Keratinocyte (primary cell): ENCODE measurements at regions not wholly inside any gene's neighbourhood (a gene's known extent, or its start where the extent isn't known, plus 50 kb on each side); places are given as distances from the start of the nearest gene placed in this dataset.
A peak's percentile ranks its signal among the peaks of the same experiment; 100 is the strongest.

Experiments
- DNase-seq: peaks from one replicate; pipeline ENCODE4 v3.0.0-alpha.2; 2011; ENCODE audit warnings: low read depth, missing footprints, low spot score
- FAIRE-seq: peaks from 2 replicates; lab custom pipeline; 2011; peaks lifted over from hg19 to GRCh38; lab: Jason Lieb, UNC
- H2AFZ ChIP-seq: 2 replicates; pipeline ENCODE4 v1.6.0; 2012; ENCODE audit warnings: low read length, control low read depth, inconsistent platforms; ENCODE audit not compliant: control insufficient read depth
- H3K27ac ChIP-seq: 2 replicates; pipeline ENCODE4 v1.5.1; 2011; ENCODE audit warnings: low read length; ENCODE audit not compliant: control insufficient read depth, insufficient read depth
- H3K27me3 ChIP-seq: 3 replicates; pipeline ENCODE4 v1.6.0; 2011; ENCODE audit warnings: low read length; ENCODE audit not compliant: control insufficient read depth, insufficient read depth; ENCODE audit errors: extremely low read depth
- H3K36me3 ChIP-seq, 2 experiments: 2 replicates in 1 of 2; 3 replicates in 1 of 2; pipeline ENCODE4 v1.5.1; 2011; ENCODE audit warnings: low read length in 2 of 2, mild to moderate bottlenecking in 1 of 2; ENCODE audit not compliant: control insufficient read depth in 2 of 2, insufficient read depth in 2 of 2; ENCODE audit errors: extremely low read depth in 1 of 2
- H3K4me1 ChIP-seq: 3 replicates; pipeline ENCODE4 v1.5.1; 2011; ENCODE audit warnings: low read length; ENCODE audit not compliant: control insufficient read depth, insufficient read depth; ENCODE audit errors: extremely low read depth
- H3K4me2 ChIP-seq: 3 replicates; pipeline ENCODE4 v1.6.0; 2011; ENCODE audit warnings: low read depth, low read length; ENCODE audit not compliant: control insufficient read depth, insufficient read depth; ENCODE audit errors: extremely low read depth
- H3K4me3 ChIP-seq, 3 experiments: fragments of 200-600 bp in 1 of 3; sonication (generic) in 1 of 3; 2 replicates in 2 of 3; 3 replicates in 1 of 3; pipeline ENCODE4 v1.5.1; 2011 to 2016; ENCODE audit warnings: low read length in 3 of 3, mild to moderate bottlenecking in 3 of 3, control low read depth in 2 of 3, inconsistent platforms in 1 of 3, low read depth in 1 of 3, mixed read lengths in 1 of 3, mixed run types in 1 of 3, moderate library complexity in 1 of 3; ENCODE audit not compliant: control insufficient read depth in 2 of 3, insufficient read depth in 2 of 3; ENCODE audit errors: extremely low read depth in 1 of 3
- H3K79me2 ChIP-seq: 2 replicates; pipeline ENCODE4 v1.6.0; 2012; ENCODE audit warnings: low read length; ENCODE audit not compliant: control insufficient read depth, insufficient read depth
- H3K9ac ChIP-seq: 3 replicates; pipeline ENCODE4 v1.6.0; 2011; ENCODE audit warnings: low read length; ENCODE audit not compliant: control insufficient read depth, insufficient read depth; ENCODE audit errors: extremely low read depth
- H3K9me1 ChIP-seq: 3 replicates; pipeline ENCODE4 v1.6.0; 2011; ENCODE audit warnings: low read length; ENCODE audit not compliant: control insufficient read depth, insufficient read depth; ENCODE audit errors: extremely low read depth
- H3K9me3 ChIP-seq: 2 replicates; pipeline ENCODE4 v1.5.1; 2012; ENCODE audit warnings: low read depth, low read length; ENCODE audit not compliant: control insufficient read depth
- H4K20me1 ChIP-seq: 3 replicates; pipeline ENCODE4 v1.6.0; 2011; ENCODE audit warnings: low read length; ENCODE audit not compliant: control insufficient read depth, insufficient read depth; ENCODE audit errors: extremely low read depth
- CTCF ChIP-seq, 3 experiments: IDR thresholded peaks in 1 of 3; conservative IDR thresholded peaks in 1 of 3; optimal IDR thresholded peaks in 1 of 3; 2 replicates in 2 of 3; 3 replicates in 1 of 3; pipeline versions ENCODE3 to v1.5.1; 2011; ENCODE audit warnings: low read length in 3 of 3, mild to moderate bottlenecking in 3 of 3, moderate library complexity in 2 of 3, control low read depth in 1 of 3, inconsistent platforms in 1 of 3; ENCODE audit not compliant: insufficient read depth in 2 of 3; ENCODE audit errors: extremely low read depth in 1 of 3
- EZH2 ChIP-seq: IDR thresholded peaks from one replicate; pipeline ENCODE4 v1.6.1; 2012; ENCODE audit warnings: inconsistent platforms, mild to moderate bottlenecking, low read length, moderate library complexity
- dilution Hi-C: fragments of 300-500 bp; cut with MboI; formaldehyde crosslinking; loops from one replicate; pipeline ENCODE4 v1.7.0; 2020; ENCODE audit warnings: low sequenced_read_pairs; ENCODE audit not compliant: extremely low pct_ligation_motif_present

DNA sequence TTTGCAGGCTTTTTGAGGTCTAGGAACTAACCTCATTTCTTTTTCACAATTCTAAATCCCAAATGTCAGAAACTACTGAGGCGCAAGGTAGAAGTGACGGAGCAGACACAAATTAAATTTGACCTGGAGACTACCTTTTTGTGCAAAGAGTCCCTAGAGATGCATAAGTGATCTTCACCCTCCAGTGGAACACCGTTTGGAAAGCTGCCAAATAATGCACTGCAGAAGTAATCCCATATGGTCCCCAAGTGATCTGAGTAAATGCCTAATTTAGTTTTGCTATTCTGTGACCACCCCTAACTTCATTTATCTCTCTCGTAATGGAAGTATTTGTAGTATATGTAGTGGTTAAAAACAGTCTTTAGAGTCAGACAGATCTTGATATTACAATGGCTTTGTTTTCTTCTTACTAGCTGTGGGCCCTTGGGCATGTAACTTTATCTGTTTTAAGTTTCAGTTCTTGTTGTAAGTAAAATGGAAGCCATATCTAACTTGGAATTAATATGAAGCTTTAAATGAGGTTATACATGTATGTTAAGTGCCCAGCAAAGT lies 70.4 kb upstream of the IPO9 start:
- FAIRE-seq (no peak), DNase-seq (no peak)
- Histone ChIP-seq H3K4me3 (no peak overlapping the region), H2AFZ (no peak overlapping the region), H3K9me3 (no peaks in the 10 kb centered on the region), H3K4me1 (peaks cover 48% of the 10 kb centered on the region), H3K27ac (no peak overlapping the region), H3K9me1 (peaks cover 2% of the 10 kb centered on the region), H3K36me3 (peaks cover 4 to 10% of the 10 kb centered on the region in 2 experiments), H3K79me2 (peaks cover 87% of the 10 kb centered on the region), H4K20me1 (no peaks in the 10 kb centered on the region), H3K4me2 (no peak overlapping the region), H3K9ac (no peak overlapping the region), H3K27me3 (no peaks in the 10 kb centered on the region)
- no peak for TF ChIP-seq EZH2
- TF ChIP-seq CTCF (optimal IDR thresholded peaks at IDR 0.05 in 1 of 3, IDR thresholded peaks at IDR 0.05 in 1 of 3, conservative IDR thresholded peaks at IDR 0.05 in 1 of 3; ENCODE audit: extremely low read depth in 1 of 3, insufficient read depth in 2 of 3, low read length in 3 of 3), result no peak
- dilution Hi-C loops, result no loop called here

DNA sequence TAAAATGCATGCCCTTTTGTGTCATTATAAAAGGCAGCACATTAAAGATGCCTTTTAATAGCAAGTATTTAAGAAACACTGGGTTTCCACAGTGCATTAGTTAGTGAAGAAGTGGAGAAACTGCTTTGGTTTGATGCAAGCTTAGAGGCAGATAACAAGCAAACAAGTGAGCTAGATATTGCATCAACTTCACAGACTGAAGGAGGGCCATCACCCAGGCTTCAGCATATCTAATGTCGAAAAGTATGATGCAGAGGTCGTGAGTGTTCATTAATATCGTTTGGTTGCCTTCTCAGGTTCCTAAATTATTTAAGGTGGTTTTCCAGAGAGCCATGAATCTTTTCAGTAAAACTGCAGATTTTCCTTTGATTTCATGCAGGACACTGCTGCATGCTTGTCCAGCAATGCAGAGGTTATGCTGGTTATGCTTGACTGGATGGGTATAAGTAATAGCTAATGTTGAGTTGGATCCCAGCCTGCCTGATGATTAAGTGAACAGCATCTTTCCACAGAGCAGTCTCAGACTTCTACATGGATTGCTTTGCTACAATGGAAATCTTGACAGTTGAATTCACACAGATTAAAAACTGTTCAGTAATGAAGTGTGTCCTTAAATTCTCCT lies 69.7 kb upstream of the IPO9 start:
- Histone ChIP-seq H3K9ac (no peak overlapping the region), H3K79me2 (peaks cover 84% of the 10 kb centered on the region), H3K4me1 (peaks cover 41% of the 10 kb centered on the region), H3K27me3 (no peaks in the 10 kb centered on the region), H3K27ac (no peak overlapping the region), H4K20me1 (no peaks in the 10 kb centered on the region), H2AFZ (no peak overlapping the region), H3K9me3 (no peaks in the 10 kb centered on the region), H3K4me2 (no peak overlapping the region), H3K36me3 (peaks cover 4 to 10% of the 10 kb centered on the region in 2 experiments), H3K9me1 (peaks cover 1% of the 10 kb centered on the region), H3K4me3 (no peak overlapping the region)
- FAIRE-seq, result peak; percentile 43
- dilution Hi-C loops, result no loop called here
- TF ChIP-seq CTCF (optimal IDR thresholded peaks at IDR 0.05 in 1 of 3, IDR thresholded peaks at IDR 0.05 in 1 of 3, conservative IDR thresholded peaks at IDR 0.05 in 1 of 3; ENCODE audit: extremely low read depth in 1 of 3, insufficient read depth in 2 of 3, low read length in 3 of 3) (no peak), EZH2 (no peak)
- no peak for DNase-seq
